H1 (cell line): ENCODE measurements at regions not wholly inside any gene's neighbourhood (a gene's known extent, or its start where the extent isn't known, plus 50 kb on each side); places are given as distances from the start of the nearest gene placed in this dataset.
A peak's percentile ranks its signal among the peaks of the same experiment; 100 is the strongest.

Experiments used
- CTCF ChIA-PET: fragments of 300-600 bp; sonication (Branson Sonifier 250); formaldehyde crosslinking; loops from one replicate; lab custom pipeline; 2021; ENCODE audit not compliant: partially characterized antibody; lab: Charles Lee
- POLR2A ChIA-PET: fragments of 300-600 bp; sonication (Branson Sonifier 250); formaldehyde crosslinking; loops from one replicate; lab custom pipeline; 2021; ENCODE audit warnings: inconsistent platforms; ENCODE audit not compliant: partially characterized antibody; lab: Charles Lee
- DNase-seq, 2 experiments: peaks; one replicate each; pipeline versions ENCODE4 v3.0.0 to v3.0.0-alpha.2; 2010 to 2022; ENCODE audit warnings: low spot score in 2 of 2, low read depth in 1 of 2, mixed read lengths in 1 of 2
- FAIRE-seq: peaks from 2 replicates; lab custom pipeline; 2011; peaks lifted over from hg19 to GRCh38; lab: Jason Lieb, UNC
- H2AFZ ChIP-seq: 2 replicates; pipeline ENCODE4 v1.8.1; 2012; ENCODE audit warnings: low read length, inconsistent platforms
- H2AK5ac ChIP-seq: 2 replicates; pipeline ENCODE4 v1.6.1; 2013; ENCODE audit warnings: low read depth, low read length
- H2BK120ac ChIP-seq: replicated peaks from 2 replicates; pipeline ENCODE3; 2013; ENCODE audit warnings: low read depth, low read length, inconsistent platforms
- H2BK12ac ChIP-seq: 2 replicates; pipeline ENCODE4 v1.6.1; 2013; ENCODE audit warnings: low read depth, low read length
- H2BK15ac ChIP-seq: 2 replicates; pipeline ENCODE4 v1.6.1; 2013; ENCODE audit warnings: low read length
- H2BK20ac ChIP-seq: 2 replicates; pipeline ENCODE4 v1.6.1; 2013; ENCODE audit warnings: low read length
- H2BK5ac ChIP-seq: 2 replicates; pipeline ENCODE4 v1.6.1; 2013; ENCODE audit warnings: low read depth, low read length
- H3K14ac ChIP-seq: 2 replicates; pipeline ENCODE4 v1.6.1; 2013; ENCODE audit warnings: inconsistent platforms; ENCODE audit not compliant: insufficient read length
- H3K18ac ChIP-seq: 2 replicates; pipeline ENCODE4 v1.6.1; 2013; ENCODE audit warnings: low read length; ENCODE audit errors: extremely low read depth
- H3K23ac ChIP-seq: 2 replicates; pipeline ENCODE4 v1.6.1; 2013; ENCODE audit warnings: inconsistent platforms; ENCODE audit not compliant: insufficient read length
- H3K23me2 ChIP-seq: 2 replicates; pipeline ENCODE4 v1.6.1; 2013; ENCODE audit warnings: low read depth, low read length
- H3K27ac ChIP-seq: 2 replicates; pipeline ENCODE4 v1.6.1; 2011; ENCODE audit warnings: low read depth, low read length, inconsistent platforms
- H3K27me3 ChIP-seq, 4 experiments: replicated peaks in 1 of 4; 1 replicate in 1 of 4; 2 replicates in 3 of 4; pipeline versions ENCODE4 v1.6.1 to v1.8.1; 2011 to 2013; ENCODE audit warnings: low read length in 3 of 4, mild to moderate bottlenecking in 3 of 4, inconsistent platforms in 2 of 4, mixed read lengths in 2 of 4, moderate library complexity in 1 of 4; ENCODE audit not compliant: control insufficient read depth in 3 of 4, insufficient read depth in 3 of 4; ENCODE audit errors: extremely low read depth in 1 of 4
- H3K36me3 ChIP-seq, 4 experiments: 2 replicates each; pipeline versions ENCODE4 v1.6.1 to v1.8.1; 2011 to 2013; ENCODE audit warnings: mild to moderate bottlenecking in 4 of 4, low read length in 3 of 4, moderate library complexity in 2 of 4, control low read depth in 1 of 4, inconsistent platforms in 1 of 4; ENCODE audit not compliant: insufficient read depth in 4 of 4, control insufficient read depth in 2 of 4
- H3K4ac ChIP-seq: replicated peaks from 2 replicates; pipeline ENCODE3; 2013; ENCODE audit warnings: low read length, low read depth, mixed read lengths, inconsistent platforms; ENCODE audit not compliant: insufficient read length
- H3K4me1 ChIP-seq, 4 experiments: replicated peaks in 1 of 4; 1 replicate in 1 of 4; 2 replicates in 3 of 4; pipeline versions ENCODE4 v1.6.1 to v1.8.1; 2011 to 2013; ENCODE audit warnings: low read length in 3 of 4, inconsistent platforms in 2 of 4, mixed read lengths in 1 of 4; ENCODE audit not compliant: insufficient read depth in 4 of 4, control insufficient read depth in 3 of 4
- H3K4me2 ChIP-seq, 2 experiments: 2 replicates each; pipeline versions ENCODE4 v1.6.1 to v1.8.1; 2011 to 2013; ENCODE audit warnings: low read depth in 2 of 2, low read length in 2 of 2, control low read depth in 1 of 2, inconsistent platforms in 1 of 2, mild to moderate bottlenecking in 1 of 2; ENCODE audit not compliant: insufficient read depth in 1 of 2
- H3K4me3 ChIP-seq, 4 experiments: fragments of 200-600, 300-600 bp in 1 of 4; sonication (generic), shearing (Covaris generic), sonication (Bioruptor Twin) in 1 of 4; 2 replicates each; pipeline versions ENCODE4 v1.5.1 to v1.8.1; 2011 to 2016; ENCODE audit warnings: low read length in 4 of 4, low read depth in 3 of 4, control low read depth in 2 of 4, inconsistent platforms in 2 of 4, mild to moderate bottlenecking in 2 of 4, mixed read lengths in 1 of 4, moderate library complexity in 1 of 4; ENCODE audit not compliant: insufficient read depth in 2 of 4; ENCODE audit errors: extremely low read depth in 1 of 4
- H3K56ac ChIP-seq: replicated peaks from 2 replicates; pipeline ENCODE3; 2013; ENCODE audit warnings: low read depth, mild to moderate bottlenecking, mixed read lengths, low read length, inconsistent platforms; ENCODE audit not compliant: insufficient read length
- H3K79me1 ChIP-seq: 2 replicates; pipeline ENCODE4 v1.6.1; 2013; ENCODE audit warnings: low read depth, low read length, control low read depth
- H3K79me2 ChIP-seq, 2 experiments: 2 replicates each; pipeline versions ENCODE4 v1.6.1 to v1.8.1; 2012 to 2013; ENCODE audit warnings: low read length in 2 of 2, mild to moderate bottlenecking in 2 of 2, inconsistent platforms in 1 of 2; ENCODE audit not compliant: insufficient read depth in 2 of 2, control insufficient read depth in 1 of 2
- H3K9ac ChIP-seq, 4 experiments: replicated peaks in 1 of 4; 1 replicate in 1 of 4; 2 replicates in 3 of 4; pipeline versions ENCODE4 v1.6.1 to v1.8.1; 2011 to 2013; ENCODE audit warnings: low read depth in 3 of 4, low read length in 3 of 4, control low read depth in 2 of 4, mild to moderate bottlenecking in 2 of 4, moderate library complexity in 2 of 4, inconsistent platforms in 1 of 4; ENCODE audit errors: extremely low read depth in 1 of 4
- H3K9me3 ChIP-seq, 2 experiments: 2 replicates each; pipeline versions ENCODE4 v1.6.1 to v1.8.1; 2012 to 2013; ENCODE audit warnings: mild to moderate bottlenecking in 2 of 2, moderate library complexity in 2 of 2, control low read depth in 1 of 2, inconsistent platforms in 1 of 2, low read depth in 1 of 2, low read length in 1 of 2, mixed read lengths in 1 of 2; ENCODE audit not compliant: insufficient read depth in 2 of 2
- H4K20me1 ChIP-seq, 2 experiments: replicated peaks in 1 of 2; 2 replicates each; pipeline versions ENCODE3 to v1.8.1; 2011 to 2013; ENCODE audit warnings: inconsistent platforms in 2 of 2, low read length in 2 of 2, mild to moderate bottlenecking in 1 of 2; ENCODE audit not compliant: insufficient read depth in 2 of 2, control insufficient read depth in 1 of 2
- H4K5ac ChIP-seq: 2 replicates; pipeline ENCODE4 v1.6.1; 2013; ENCODE audit warnings: low read length, low read depth, mixed read lengths, inconsistent platforms; ENCODE audit not compliant: insufficient read length
- H4K8ac ChIP-seq: 2 replicates; pipeline ENCODE4 v1.8.0; 2013; ENCODE audit warnings: mild to moderate bottlenecking, moderate library complexity, low read length, inconsistent platforms; ENCODE audit not compliant: insufficient read depth; ENCODE audit errors: extremely low read depth
- H4K91ac ChIP-seq: replicated peaks from 2 replicates; pipeline ENCODE3; 2013; ENCODE audit warnings: low read length, mixed read lengths, inconsistent platforms; ENCODE audit not compliant: insufficient read length
- BACH1 ChIP-seq: IDR thresholded peaks from 2 replicates; pipeline ENCODE4 v1.6.1; 2012; ENCODE audit warnings: low read length, improper control_type of control experiment
- BRCA1 ChIP-seq: IDR thresholded peaks from 2 replicates; pipeline ENCODE4 v1.6.1; 2012; ENCODE audit warnings: low read depth, low read length, improper control_type of control experiment
- JUND ChIP-seq: IDR thresholded peaks from 2 replicates; pipeline ENCODE4 v1.6.1; 2011; ENCODE audit warnings: mild to moderate bottlenecking, improper control_type of control experiment, low read length
- KDM5A ChIP-seq: fragments of 200-600 bp; IDR thresholded peaks from 2 replicates; pipeline ENCODE4 v1.7.1; 2012; ENCODE audit warnings: mild to moderate bottlenecking, low read length, inconsistent platforms, mixed read lengths
- SAP30 ChIP-seq: fragments of 300-600 bp; sonication (generic); IDR thresholded peaks from 2 replicates; pipeline ENCODE4 v1.7.1; 2012; ENCODE audit warnings: low read length, moderate library complexity, mild to moderate bottlenecking, inconsistent platforms; ENCODE audit not compliant: insufficient read depth, insufficient replicate concordance
- SP2 ChIP-seq: IDR thresholded peaks from 2 replicates; pipeline ENCODE4 v1.6.1; 2012; ENCODE audit warnings: mild to moderate bottlenecking, low read length, inconsistent platforms
- SP4 ChIP-seq: IDR thresholded peaks from 2 replicates; pipeline ENCODE4 v1.6.1; 2012; ENCODE audit warnings: low read length, inconsistent platforms
- SRF ChIP-seq: IDR thresholded peaks from 2 replicates; pipeline ENCODE4 v1.6.1; 2011; ENCODE audit warnings: mild to moderate bottlenecking, low read depth, low read length, moderate library complexity
- WGBS, 2 experiments: shearing (Covaris generic) in 1 of 2; methylation state at CpG; one replicate each; pipeline versions ENCODE4 v1.1.6 to v1.1.7; 2013 to 2015; ENCODE audit warnings: low lambda C conversion rate in 2 of 2, mixed read lengths in 2 of 2, inconsistent platforms in 1 of 2, low coverage in 1 of 2, missing lambda C conversion rate in 1 of 2; ENCODE audit not compliant: insufficient replicate concordance in 2 of 2, insufficient coverage in 1 of 2, insufficient read length in 1 of 2; ENCODE audit errors: extremely low coverage in 1 of 2, missing lambda C conversion rate in 1 of 2; 5-methylcytosine and 5-hydroxymethylcytosine counted together
- TF ChIP-seq, protein P1 (sequence below), 3 experiments: IDR thresholded peaks; 1 replicate in 2 of 3; 2 replicates in 1 of 3; pipeline versions ENCODE4 v1.5.1 to v1.6.1; 2011; ENCODE audit warnings: low read length in 3 of 3, mild to moderate bottlenecking in 3 of 3, inconsistent platforms in 2 of 3, low read depth in 1 of 3, moderate library complexity in 1 of 3; ENCODE audit not compliant: insufficient read depth in 1 of 3; ENCODE audit errors: control extremely low read depth in 1 of 3
- TF ChIP-seq, protein P2 (sequence below): IDR thresholded peaks from 2 replicates; pipeline ENCODE4 v1.6.1; 2012; ENCODE audit warnings: inconsistent platforms
- TF ChIP-seq, protein P3 (sequence below): IDR thresholded peaks from 2 replicates; pipeline ENCODE4 v1.6.1; 2011; ENCODE audit warnings: low read depth, mild to moderate bottlenecking, low read length; ENCODE audit not compliant: insufficient read depth

DNA sequence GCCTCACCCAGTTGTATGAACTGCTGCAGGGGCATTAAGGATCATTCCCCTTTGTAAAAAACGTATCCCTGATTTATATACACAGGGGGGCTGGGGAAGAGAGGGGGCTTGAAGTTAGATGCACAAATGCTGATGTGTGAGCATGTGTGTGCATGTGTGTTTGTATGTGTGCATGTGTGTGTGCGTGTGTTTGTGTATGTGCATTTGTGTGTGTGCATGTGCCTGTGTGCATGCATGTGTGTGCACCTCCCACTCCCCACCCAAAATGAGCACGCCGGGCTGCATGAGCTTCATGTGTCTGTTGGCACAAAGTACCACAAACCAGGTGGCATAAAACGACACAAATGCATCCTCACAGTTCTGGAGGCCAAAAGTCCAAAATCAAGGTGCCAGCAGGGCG lies 1315.2 kb downstream of the TBC1D22A start:
- Histone ChIP-seq H2BK5ac (no peak overlapping the region), H2AK5ac (0 out of 2 replicates have a peak overlapping the region, but pooled peaks have one; percentile 7), H3K23ac (no peak overlapping the region), H3K18ac (no peak overlapping the region), H3K14ac (no peak overlapping the region), H2BK120ac (no peak overlapping the region), H3K23me2 (peaks cover 3% of the 10 kb centered on the region; the same call in 1 of the 2 replicates), H3K4ac (no peak overlapping the region), H4K8ac (no peak overlapping the region), H2BK15ac (peak overlapping the region; percentile 53; the same call in 1 of the 2 replicates), H3K9ac (no peak overlapping the region), H3K4me2 (no peak overlapping the region), H3K9me3 (peaks cover 0 to 3% of the 10 kb centered on the region in 2 experiments; a peak in 1 of 4 replicates), H3K79me2 (no peaks in the 10 kb centered on the region), H3K36me3 (no peaks in the 10 kb centered on the region), H4K5ac (no peak overlapping the region), H3K27ac (no peak overlapping the region), H2BK12ac (no peak overlapping the region; the same call in 1 of the 2 replicates), H3K56ac (no peak overlapping the region), H3K4me3 (no peak overlapping the region), H3K79me1 (no peaks in the 10 kb centered on the region), H4K91ac (no peak overlapping the region), H3K27me3 (peaks cover 0 to 2% (median 0%) of the 10 kb centered on the region in 4 experiments; a peak in 1 of 7 replicates), H2BK20ac (no peak overlapping the region), H4K20me1 (no peaks in the 10 kb centered on the region), H2AFZ (no peak overlapping the region), H3K4me1 (peaks cover 0 to 6% (median 4%) of the 10 kb centered on the region in 4 experiments; a peak in 2 of 7 replicates)
- DNase-seq (no peak), FAIRE-seq (no peak)
- WGBS, 2 experiments: 91% methylated on average over 6 of the region's 6 CpGs; no CpG with 5 or more reads in 1 of the 2 experiments
- ChIA-PET CTCF (no interaction called here), POLR2A (no interaction called here)
- no peak for TF ChIP-seq SRF
- no peak for TF ChIP-seq SP2
- TF ChIP-seq, protein P1, sequence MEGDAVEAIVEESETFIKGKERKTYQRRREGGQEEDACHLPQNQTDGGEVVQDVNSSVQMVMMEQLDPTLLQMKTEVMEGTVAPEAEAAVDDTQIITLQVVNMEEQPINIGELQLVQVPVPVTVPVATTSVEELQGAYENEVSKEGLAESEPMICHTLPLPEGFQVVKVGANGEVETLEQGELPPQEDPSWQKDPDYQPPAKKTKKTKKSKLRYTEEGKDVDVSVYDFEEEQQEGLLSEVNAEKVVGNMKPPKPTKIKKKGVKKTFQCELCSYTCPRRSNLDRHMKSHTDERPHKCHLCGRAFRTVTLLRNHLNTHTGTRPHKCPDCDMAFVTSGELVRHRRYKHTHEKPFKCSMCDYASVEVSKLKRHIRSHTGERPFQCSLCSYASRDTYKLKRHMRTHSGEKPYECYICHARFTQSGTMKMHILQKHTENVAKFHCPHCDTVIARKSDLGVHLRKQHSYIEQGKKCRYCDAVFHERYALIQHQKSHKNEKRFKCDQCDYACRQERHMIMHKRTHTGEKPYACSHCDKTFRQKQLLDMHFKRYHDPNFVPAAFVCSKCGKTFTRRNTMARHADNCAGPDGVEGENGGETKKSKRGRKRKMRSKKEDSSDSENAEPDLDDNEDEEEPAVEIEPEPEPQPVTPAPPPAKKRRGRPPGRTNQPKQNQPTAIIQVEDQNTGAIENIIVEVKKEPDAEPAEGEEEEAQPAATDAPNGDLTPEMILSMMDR (IDR thresholded peaks at IDR 0.05; ENCODE audit: control extremely low read depth in 1 of 3, insufficient read depth in 1 of 3, low read depth in 1 of 3, low read length in 3 of 3): no peak
- TF ChIP-seq SAP30: no peak
- TF ChIP-seq KDM5A: no peak
- TF ChIP-seq, protein P2, sequence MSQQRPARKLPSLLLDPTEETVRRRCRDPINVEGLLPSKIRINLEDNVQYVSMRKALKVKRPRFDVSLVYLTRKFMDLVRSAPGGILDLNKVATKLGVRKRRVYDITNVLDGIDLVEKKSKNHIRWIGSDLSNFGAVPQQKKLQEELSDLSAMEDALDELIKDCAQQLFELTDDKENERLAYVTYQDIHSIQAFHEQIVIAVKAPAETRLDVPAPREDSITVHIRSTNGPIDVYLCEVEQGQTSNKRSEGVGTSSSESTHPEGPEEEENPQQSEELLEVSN: no peak
- TF ChIP-seq, protein P3, sequence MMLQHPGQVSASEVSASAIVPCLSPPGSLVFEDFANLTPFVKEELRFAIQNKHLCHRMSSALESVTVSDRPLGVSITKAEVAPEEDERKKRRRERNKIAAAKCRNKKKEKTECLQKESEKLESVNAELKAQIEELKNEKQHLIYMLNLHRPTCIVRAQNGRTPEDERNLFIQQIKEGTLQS: no peak
- no peak for TF ChIP-seq JUND
- TF ChIP-seq BRCA1: no peak
- no peak for TF ChIP-seq SP4
- TF ChIP-seq BACH1: no peak
